Stomach (tissue), 4 donors: ENCODE measurements at regions not wholly inside any gene's neighbourhood (a gene's known extent, or its start where the extent isn't known, plus 50 kb on each side); places are given as distances from the start of the nearest gene placed in this dataset.

ENCODE experiments used
- CTCF ChIP-seq, 7 experiments: fragments of 450-650 bp in 4 of 7; fragments of 200-600 bp in 3 of 7; sonication (generic) in 3 of 7; IDR thresholded peaks; one replicate each; pipeline ENCODE4 v1.5.1; 2016 to 2019; ENCODE audit warnings: antibody characterized with exemption in 7 of 7, control low read depth in 2 of 7, mild to moderate bottlenecking in 1 of 7
- EP300 ChIP-seq: sonication (generic); formaldehyde crosslinking; IDR thresholded peaks from one replicate; pipeline ENCODE4 v1.6.1; 2017; ENCODE audit warnings: antibody characterized with exemption
- POLR2A ChIP-seq, 4 donors: fragments of 450-650 bp; IDR thresholded peaks; one replicate each; pipeline ENCODE4 v1.6.1; 2016; ENCODE audit warnings: antibody characterized with exemption in 4 of 4, control low read depth in 2 of 4, mild to moderate bottlenecking in 1 of 4, moderate library complexity in 1 of 4

- no peak for TF ChIP-seq CTCF (IDR thresholded peaks at IDR 0.05)
- TF ChIP-seq POLR2A (IDR thresholded peaks at IDR 0.05), result no peak
- no peak for TF ChIP-seq EP300
Observed at GRCh38 chr20:16135630-16136029, 437.6 kb downstream of the KIF16B start.
